ENCODE measurements at regions not wholly inside any gene's neighbourhood (a gene's known extent, or its start where the extent isn't known, plus 50 kb on each side); places are given as distances from the start of the nearest gene placed in this dataset.

DNA sequence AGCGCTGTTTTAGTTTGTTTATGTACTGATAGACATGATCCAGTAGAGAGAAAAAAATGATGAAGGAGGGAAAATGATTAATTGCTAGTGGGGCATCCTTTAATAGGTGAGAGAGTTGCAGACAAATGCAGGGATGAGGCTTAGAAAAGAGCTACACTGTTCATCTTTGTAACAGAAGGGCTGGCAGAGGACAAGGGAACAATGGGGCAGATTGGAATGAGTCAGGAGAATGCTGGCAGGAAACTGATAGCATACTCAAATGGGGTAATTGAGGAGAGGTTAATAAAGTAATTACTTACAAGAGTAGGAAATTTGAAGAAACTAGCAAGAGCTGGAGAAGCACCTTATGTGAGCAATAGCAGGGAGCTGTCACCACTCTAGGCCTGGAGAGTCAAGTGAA is 170.9 kb downstream of the OXSM start (continued):
- TF ChIP-seq, protein P1, sequence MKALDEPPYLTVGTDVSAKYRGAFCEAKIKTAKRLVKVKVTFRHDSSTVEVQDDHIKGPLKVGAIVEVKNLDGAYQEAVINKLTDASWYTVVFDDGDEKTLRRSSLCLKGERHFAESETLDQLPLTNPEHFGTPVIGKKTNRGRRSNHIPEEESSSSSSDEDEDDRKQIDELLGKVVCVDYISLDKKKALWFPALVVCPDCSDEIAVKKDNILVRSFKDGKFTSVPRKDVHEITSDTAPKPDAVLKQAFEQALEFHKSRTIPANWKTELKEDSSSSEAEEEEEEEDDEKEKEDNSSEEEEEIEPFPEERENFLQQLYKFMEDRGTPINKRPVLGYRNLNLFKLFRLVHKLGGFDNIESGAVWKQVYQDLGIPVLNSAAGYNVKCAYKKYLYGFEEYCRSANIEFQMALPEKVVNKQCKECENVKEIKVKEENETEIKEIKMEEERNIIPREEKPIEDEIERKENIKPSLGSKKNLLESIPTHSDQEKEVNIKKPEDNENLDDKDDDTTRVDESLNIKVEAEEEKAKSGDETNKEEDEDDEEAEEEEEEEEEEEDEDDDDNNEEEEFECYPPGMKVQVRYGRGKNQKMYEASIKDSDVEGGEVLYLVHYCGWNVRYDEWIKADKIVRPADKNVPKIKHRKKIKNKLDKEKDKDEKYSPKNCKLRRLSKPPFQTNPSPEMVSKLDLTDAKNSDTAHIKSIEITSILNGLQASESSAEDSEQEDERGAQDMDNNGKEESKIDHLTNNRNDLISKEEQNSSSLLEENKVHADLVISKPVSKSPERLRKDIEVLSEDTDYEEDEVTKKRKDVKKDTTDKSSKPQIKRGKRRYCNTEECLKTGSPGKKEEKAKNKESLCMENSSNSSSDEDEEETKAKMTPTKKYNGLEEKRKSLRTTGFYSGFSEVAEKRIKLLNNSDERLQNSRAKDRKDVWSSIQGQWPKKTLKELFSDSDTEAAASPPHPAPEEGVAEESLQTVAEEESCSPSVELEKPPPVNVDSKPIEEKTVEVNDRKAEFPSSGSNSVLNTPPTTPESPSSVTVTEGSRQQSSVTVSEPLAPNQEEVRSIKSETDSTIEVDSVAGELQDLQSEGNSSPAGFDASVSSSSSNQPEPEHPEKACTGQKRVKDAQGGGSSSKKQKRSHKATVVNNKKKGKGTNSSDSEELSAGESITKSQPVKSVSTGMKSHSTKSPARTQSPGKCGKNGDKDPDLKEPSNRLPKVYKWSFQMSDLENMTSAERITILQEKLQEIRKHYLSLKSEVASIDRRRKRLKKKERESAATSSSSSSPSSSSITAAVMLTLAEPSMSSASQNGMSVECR (CRISPR knock-in tag; IDR thresholded peaks at IDR 0.05), result no peak
- TF ChIP-seq RBM15 (IDR thresholded peaks at IDR 0.05; ENCODE audit: insufficient read depth, low read length) (no peak), KDM4B (IDR thresholded peaks at IDR 0.05; ENCODE audit: borderline replicate concordance in 2 of 2, low read depth in 1 of 2) (no peak), LEF1 (IDR thresholded peaks at IDR 0.05) (no peak), RBM34 (IDR thresholded peaks at IDR 0.05; ENCODE audit: borderline replicate concordance, insufficient read depth, low read length) (no peak)

DNA sequence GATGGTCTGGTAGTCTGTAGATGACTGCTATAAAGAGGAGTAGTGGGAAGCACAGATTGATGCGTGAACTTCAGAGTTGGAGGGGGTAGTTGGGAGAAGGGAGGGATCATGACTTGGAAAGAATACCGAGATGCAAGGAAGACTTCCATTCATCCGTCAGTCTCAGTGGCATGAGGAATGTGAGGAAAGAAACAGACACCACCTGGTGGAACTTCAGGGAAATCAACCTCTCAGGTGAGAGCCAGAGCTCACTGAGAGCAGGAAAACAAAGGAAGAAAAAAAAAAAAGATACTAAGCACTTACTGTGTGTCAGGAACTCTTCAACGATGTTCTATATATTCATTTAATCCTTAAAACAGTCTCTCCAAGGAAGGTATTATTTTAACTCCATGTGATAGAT is 172.4 kb downstream of the OXSM start:
- no peaks in the 10 kb centered on the region; the same call in 1 of the 2 replicates for H3K9me3 ChIP-seq (replicated peaks; ENCODE audit: control insufficient read depth, insufficient read depth, low read depth, low read length)
- no peak for FAIRE-seq
- H3K79me2 ChIP-seq (ENCODE audit: control insufficient read depth, insufficient read depth, low read length), result no peaks in the 10 kb centered on the region
- no peaks in the 10 kb centered on the region for H3K4me1 ChIP-seq (replicated peaks in 1 of 2; ENCODE audit: control insufficient read depth in 2 of 2, insufficient read depth in 2 of 2, low read length in 2 of 2)
- no peak overlapping the region for H3K9ac ChIP-seq (ENCODE audit: insufficient read depth in 1 of 2, low read depth in 2 of 2, low read length in 2 of 2)
- intact Hi-C loops (cut with micrococcal nuclease) (no loop called here), in situ Hi-C loops (cut with MboI) (no loop called here)
- H2AFZ ChIP-seq (ENCODE audit: low read depth, low read length), result no peak overlapping the region
- no peaks in the 10 kb centered on the region for H3K36me3 ChIP-seq (ENCODE audit: control insufficient read depth, insufficient read depth, low read length)
- no peak overlapping the region for H3K4me2 ChIP-seq (ENCODE audit: insufficient read depth, low read length)
- CTCF ChIA-PET (ENCODE audit: low intra/inter-chr PET ratio), result no interaction called here
- no peaks in the 10 kb centered on the region for H3K27me3 ChIP-seq (ENCODE audit: control insufficient read depth in 2 of 2, insufficient read depth in 2 of 2, low read length in 2 of 2)
- no peak overlapping the region for H3K4me3 ChIP-seq
- 0% methylated on average over 4 of the region's 4 CpGs for WGBS (ENCODE audit: insufficient coverage, low coverage, missing lambda C conversion rate)
- no peak overlapping the region for H3K27ac ChIP-seq (ENCODE audit: extremely low read depth, low read depth, low read length)
- no peaks in the 10 kb centered on the region for H4K20me1 ChIP-seq (replicated peaks; ENCODE audit: control insufficient read depth, insufficient read depth, low read length)
- H3K9me1 ChIP-seq (ENCODE audit: control insufficient read depth, insufficient read depth, low read length), result no peaks in the 10 kb centered on the region
- BruUV-seq (replicated peaks), result no TSS peak
- POLR2A ChIA-PET, result no interaction called here
- peak; percentile 47; the same call in 1 of the 3 replicates for ATAC-seq
- peak in 1 of 4 experiments; percentile 9 for DNase-seq (ENCODE audit: extremely low read depth in 1 of 4, low spot score in 3 of 4)
- TF ChIP-seq, protein P2, sequence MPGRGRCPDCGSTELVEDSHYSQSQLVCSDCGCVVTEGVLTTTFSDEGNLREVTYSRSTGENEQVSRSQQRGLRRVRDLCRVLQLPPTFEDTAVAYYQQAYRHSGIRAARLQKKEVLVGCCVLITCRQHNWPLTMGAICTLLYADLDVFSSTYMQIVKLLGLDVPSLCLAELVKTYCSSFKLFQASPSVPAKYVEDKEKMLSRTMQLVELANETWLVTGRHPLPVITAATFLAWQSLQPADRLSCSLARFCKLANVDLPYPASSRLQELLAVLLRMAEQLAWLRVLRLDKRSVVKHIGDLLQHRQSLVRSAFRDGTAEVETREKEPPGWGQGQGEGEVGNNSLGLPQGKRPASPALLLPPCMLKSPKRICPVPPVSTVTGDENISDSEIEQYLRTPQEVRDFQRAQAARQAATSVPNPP (IDR thresholded peaks at IDR 0.05; ENCODE audit: borderline replicate concordance, insufficient read depth, insufficient read length), result no peak
- TF ChIP-seq DIDO1 (tag; IDR thresholded peaks at IDR 0.05; ENCODE audit: low read depth), result no peak
- TF ChIP-seq RAD21 (CRISPR knock-in tag; conservative IDR thresholded peaks at IDR 0.05 in 1 of 2, IDR thresholded peaks at IDR 0.05 in 1 of 2), result peak in 1 of 2 experiments; percentile 35; a peak in 2 of 4 replicates
- TF ChIP-seq, protein P3, sequence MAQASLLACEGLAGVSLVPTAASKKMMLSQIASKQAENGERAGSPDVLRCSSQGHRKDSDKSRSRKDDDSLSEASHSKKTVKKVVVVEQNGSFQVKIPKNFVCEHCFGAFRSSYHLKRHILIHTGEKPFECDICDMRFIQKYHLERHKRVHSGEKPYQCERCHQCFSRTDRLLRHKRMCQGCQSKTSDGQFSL (CRISPR knock-in tag; IDR thresholded peaks at IDR 0.05), result no peak
- TF ChIP-seq, protein P3 (tag; IDR thresholded peaks at IDR 0.05), result no peak
- no peak for TF ChIP-seq ESRRA (IDR thresholded peaks at IDR 0.05; ENCODE audit: borderline replicate concordance, low read depth)
- TF ChIP-seq, protein P4, sequence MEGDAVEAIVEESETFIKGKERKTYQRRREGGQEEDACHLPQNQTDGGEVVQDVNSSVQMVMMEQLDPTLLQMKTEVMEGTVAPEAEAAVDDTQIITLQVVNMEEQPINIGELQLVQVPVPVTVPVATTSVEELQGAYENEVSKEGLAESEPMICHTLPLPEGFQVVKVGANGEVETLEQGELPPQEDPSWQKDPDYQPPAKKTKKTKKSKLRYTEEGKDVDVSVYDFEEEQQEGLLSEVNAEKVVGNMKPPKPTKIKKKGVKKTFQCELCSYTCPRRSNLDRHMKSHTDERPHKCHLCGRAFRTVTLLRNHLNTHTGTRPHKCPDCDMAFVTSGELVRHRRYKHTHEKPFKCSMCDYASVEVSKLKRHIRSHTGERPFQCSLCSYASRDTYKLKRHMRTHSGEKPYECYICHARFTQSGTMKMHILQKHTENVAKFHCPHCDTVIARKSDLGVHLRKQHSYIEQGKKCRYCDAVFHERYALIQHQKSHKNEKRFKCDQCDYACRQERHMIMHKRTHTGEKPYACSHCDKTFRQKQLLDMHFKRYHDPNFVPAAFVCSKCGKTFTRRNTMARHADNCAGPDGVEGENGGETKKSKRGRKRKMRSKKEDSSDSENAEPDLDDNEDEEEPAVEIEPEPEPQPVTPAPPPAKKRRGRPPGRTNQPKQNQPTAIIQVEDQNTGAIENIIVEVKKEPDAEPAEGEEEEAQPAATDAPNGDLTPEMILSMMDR (IDR thresholded peaks at IDR 0.05 in 2 of 3, conservative IDR thresholded peaks at IDR 0.05 in 1 of 3; ENCODE audit: insufficient read depth in 2 of 3, low read depth in 1 of 3, low read length in 3 of 3), result peak in 2 of 3 experiments; percentile 15 to 22; a peak in 1 of 6 replicates

Data from K562 (cell line).